Endothelial cell of umbilical vein (primary cell): ENCODE measurements at regions not wholly inside any gene's neighbourhood (a gene's known extent, or its start where the extent isn't known, plus 50 kb on each side); places are given as distances from the start of the nearest gene placed in this dataset.
"Not testable (repeated sequence)": the region's sequence is repeated elsewhere in the genome, so short reads cannot be mapped to it uniquely, and the experiment has no call there.

ENCODE experiments used
- BruUV-seq: library from RNA; stranded (reverse); fragments of 400-500 nt; replicated peaks from 2 replicates; lab custom pipeline; 2021; lab: Mats Ljungman, UMichigan
- CTCF ChIA-PET: fragments of 300-600, 350-600 bp; sonication (Branson Sonifier 250); formaldehyde crosslinking; loops from one replicate; lab custom pipeline; 2021; ENCODE audit warnings: antibody characterized with exemption, inconsistent platforms; lab: Charles Lee
- POLR2A ChIA-PET: fragments of 300-600, 350-600 bp; sonication (Branson Sonifier 250); formaldehyde crosslinking; loops from one replicate; lab custom pipeline; 2021; ENCODE audit warnings: antibody characterized with exemption, inconsistent platforms; lab: Charles Lee
- DNase-seq: peaks from one replicate; pipeline ENCODE4 v3.0.0-alpha.2; 2011; ENCODE audit warnings: low read depth, low spot score
- FAIRE-seq: peaks from 2 replicates; lab custom pipeline; 2011; peaks lifted over from hg19 to GRCh38; lab: Jason Lieb, UNC
- H2AFZ ChIP-seq: 2 replicates; pipeline ENCODE4 v1.6.0; 2012; ENCODE audit warnings: low read depth, low read length, control low read depth, inconsistent platforms
- H3K27ac ChIP-seq: 2 replicates; pipeline ENCODE4 v1.5.1; 2011; ENCODE audit warnings: low read depth, mild to moderate bottlenecking, control low read depth, low read length, moderate library complexity; ENCODE audit not compliant: insufficient read depth
- H3K27me3 ChIP-seq, 2 experiments: 2 replicates each; pipeline versions ENCODE4 v1.6.0 to v1.6.1; 2011; ENCODE audit warnings: low read length in 2 of 2, mixed read lengths in 1 of 2; ENCODE audit not compliant: control insufficient read depth in 2 of 2, insufficient read depth in 2 of 2
- H3K36me3 ChIP-seq, 2 experiments: 2 replicates in 1 of 2; 3 replicates in 1 of 2; pipeline ENCODE4 v1.5.1; 2011; ENCODE audit warnings: low read length in 2 of 2, mild to moderate bottlenecking in 1 of 2, moderate library complexity in 1 of 2; ENCODE audit not compliant: control insufficient read depth in 2 of 2, insufficient read depth in 2 of 2; ENCODE audit errors: extremely low read depth in 1 of 2
- H3K4me1 ChIP-seq: 3 replicates; pipeline ENCODE4 v1.5.1; 2011; ENCODE audit warnings: mild to moderate bottlenecking, low read length; ENCODE audit not compliant: control insufficient read depth, insufficient read depth; ENCODE audit errors: extremely low read depth
- H3K4me2 ChIP-seq: 2 replicates; pipeline ENCODE4 v1.6.1; 2011; ENCODE audit warnings: low read length, control low read depth, mixed read lengths; ENCODE audit not compliant: insufficient read depth
- H3K4me3 ChIP-seq, 3 experiments: fragments of 200-600 bp in 1 of 3; sonication (generic), shearing (Covaris generic) in 1 of 3; replicated peaks in 1 of 3; 2 replicates each; pipeline ENCODE4 v1.5.1; 2011 to 2016; ENCODE audit warnings: control low read depth in 3 of 3, low read length in 3 of 3, mild to moderate bottlenecking in 2 of 3, inconsistent platforms in 1 of 3, low read depth in 1 of 3, moderate library complexity in 1 of 3; ENCODE audit not compliant: insufficient read depth in 1 of 3
- H3K79me2 ChIP-seq: 2 replicates; pipeline ENCODE4 v1.6.0; 2012; ENCODE audit warnings: low read length, inconsistent platforms; ENCODE audit not compliant: control insufficient read depth, insufficient read depth
- H3K9ac ChIP-seq: replicated peaks from 2 replicates; pipeline ENCODE3; 2011; ENCODE audit warnings: low read length, control low read depth; ENCODE audit not compliant: insufficient read depth; ENCODE audit errors: extremely low read depth
- H3K9me1 ChIP-seq: replicated peaks from 3 replicates; pipeline ENCODE4 v1.6.0; 2011; ENCODE audit warnings: mild to moderate bottlenecking, low read length; ENCODE audit not compliant: control insufficient read depth, insufficient read depth; ENCODE audit errors: extremely low read depth
- H3K9me3 ChIP-seq: replicated peaks from 2 replicates; pipeline ENCODE4 v1.5.1; 2012; ENCODE audit warnings: low read length, inconsistent platforms; ENCODE audit not compliant: control insufficient read depth, insufficient read depth
- H4K20me1 ChIP-seq: replicated peaks from 2 replicates; pipeline ENCODE3; 2011; ENCODE audit warnings: mild to moderate bottlenecking, low read length; ENCODE audit not compliant: control insufficient read depth, insufficient read depth; ENCODE audit errors: extremely low read depth
- dilution Hi-C: fragments of 300-500 bp; cut with MboI; formaldehyde crosslinking; loops from one replicate; pipeline ENCODE4 v1.15.0; 2019; ENCODE audit warnings: low sequenced_read_pairs; ENCODE audit not compliant: extremely low pct_ligation_motif_present
- intact Hi-C: fragments of 100-400 bp; cut with micrococcal nuclease; formaldehyde crosslinking; loops from one replicate; pipeline ENCODE4 v1.10.0; 2022

- intact Hi-C loops, H3K27ac ChIP-seq, DNase-seq, H3K79me2 ChIP-seq, H4K20me1 ChIP-seq, POLR2A ChIA-PET, dilution Hi-C loops, CTCF ChIA-PET, H3K9me3 ChIP-seq, H3K9ac ChIP-seq, FAIRE-seq, BruUV-seq, H3K4me3 ChIP-seq, H3K27me3 ChIP-seq, H3K36me3 ChIP-seq, H3K4me1 ChIP-seq, H3K4me2 ChIP-seq, H3K9me1 ChIP-seq, H2AFZ ChIP-seq: not testable (repeated sequence)
These were observed 183.7 kb upstream of the AKAP13 start for GRCh38 chr15:85196697-85197096.

- BruUV-seq, H3K27me3 ChIP-seq, H3K4me2 ChIP-seq, H4K20me1 ChIP-seq, H3K9me3 ChIP-seq, CTCF ChIA-PET, H3K4me1 ChIP-seq, H3K9me1 ChIP-seq, intact Hi-C loops, H3K4me3 ChIP-seq, dilution Hi-C loops, POLR2A ChIA-PET, H3K9ac ChIP-seq, H3K79me2 ChIP-seq, H3K36me3 ChIP-seq, H3K27ac ChIP-seq, FAIRE-seq, DNase-seq, H2AFZ ChIP-seq: not testable (repeated sequence)
These were observed 182.8 kb upstream of the AKAP13 start for GRCh38 chr15:85197582-85197981.

- CTCF ChIA-PET, POLR2A ChIA-PET, H3K4me2 ChIP-seq, FAIRE-seq, DNase-seq, BruUV-seq, H2AFZ ChIP-seq, H3K9ac ChIP-seq, H3K36me3 ChIP-seq, intact Hi-C loops, H3K27ac ChIP-seq, H3K27me3 ChIP-seq, H3K4me3 ChIP-seq, H3K9me1 ChIP-seq, H3K9me3 ChIP-seq, H3K79me2 ChIP-seq, H4K20me1 ChIP-seq, H3K4me1 ChIP-seq, dilution Hi-C loops: not testable (repeated sequence)
These were observed 182.0 kb upstream of the AKAP13 start for GRCh38 chr15:85198432-85198831.

GRCh38 chr15:85200215-85200614 lies 180.2 kb upstream of the AKAP13 start:
- CTCF ChIA-PET, H3K4me1 ChIP-seq, H3K9me1 ChIP-seq, H4K20me1 ChIP-seq, DNase-seq, H3K27ac ChIP-seq, H2AFZ ChIP-seq, FAIRE-seq, intact Hi-C loops, H3K9me3 ChIP-seq, POLR2A ChIA-PET, H3K79me2 ChIP-seq, BruUV-seq, H3K9ac ChIP-seq, H3K4me3 ChIP-seq, H3K27me3 ChIP-seq, H3K36me3 ChIP-seq, H3K4me2 ChIP-seq, dilution Hi-C loops: not testable (repeated sequence)
